GM18517 (cell line): ENCODE measurements at regions not wholly inside any gene's neighbourhood (a gene's known extent, or its start where the extent isn't known, plus 50 kb on each side); places are given as distances from the start of the nearest gene placed in this dataset.
"Not testable (repeated sequence)": the region's sequence is repeated elsewhere in the genome, so short reads cannot be mapped to it uniquely, and the experiment has no call there.

ENCODE experiments used
- ATAC-seq: cut with Tn5 transposase; IDR thresholded peaks from one replicate; pipeline ENCODE4 v1.9.1; 2021; ENCODE audit warnings: mild to moderate bottlenecking, moderate library complexity; ENCODE audit not compliant: unreplicated experiment

DNA sequence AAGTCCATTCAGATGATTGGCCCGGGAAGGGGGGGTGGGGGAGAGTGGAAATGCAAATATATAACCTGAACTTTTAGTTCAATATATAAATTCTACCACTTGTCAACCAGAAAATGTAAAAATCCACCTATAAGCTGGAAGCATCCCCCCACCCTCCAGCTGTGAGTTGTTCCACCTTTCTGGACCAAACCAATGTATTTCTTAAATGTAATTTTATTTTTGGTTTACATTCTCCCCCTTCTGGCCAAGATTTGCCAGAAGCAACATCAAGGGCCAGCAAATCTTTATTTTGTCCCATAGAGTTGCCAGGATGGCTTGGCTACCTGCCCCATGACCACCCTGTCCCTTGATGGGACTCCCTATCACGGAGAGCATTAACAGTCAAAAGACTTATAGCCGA is 545.7 kb downstream of the TBL1XR1 start:
- ATAC-seq: no peak

DNA sequence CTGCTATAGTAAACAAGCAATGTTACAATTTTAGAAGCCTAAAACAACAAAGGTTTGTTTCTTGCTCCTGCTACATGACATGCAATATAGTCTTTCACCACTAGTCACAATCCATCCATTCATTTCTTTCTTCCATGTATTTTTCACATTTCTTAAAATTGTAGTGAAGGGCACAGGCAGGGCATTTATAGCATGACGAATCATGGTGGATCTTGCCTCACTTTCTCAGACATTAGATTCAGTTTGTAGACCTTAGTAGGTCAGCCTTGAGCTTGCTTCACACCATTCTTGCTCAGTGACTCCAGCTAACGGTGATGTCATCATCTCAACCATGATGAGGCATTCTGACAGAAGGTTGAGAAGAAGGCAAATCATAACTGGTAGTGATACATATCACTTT is 546.8 kb downstream of the TBL1XR1 start:
- ATAC-seq: no peak

DNA sequence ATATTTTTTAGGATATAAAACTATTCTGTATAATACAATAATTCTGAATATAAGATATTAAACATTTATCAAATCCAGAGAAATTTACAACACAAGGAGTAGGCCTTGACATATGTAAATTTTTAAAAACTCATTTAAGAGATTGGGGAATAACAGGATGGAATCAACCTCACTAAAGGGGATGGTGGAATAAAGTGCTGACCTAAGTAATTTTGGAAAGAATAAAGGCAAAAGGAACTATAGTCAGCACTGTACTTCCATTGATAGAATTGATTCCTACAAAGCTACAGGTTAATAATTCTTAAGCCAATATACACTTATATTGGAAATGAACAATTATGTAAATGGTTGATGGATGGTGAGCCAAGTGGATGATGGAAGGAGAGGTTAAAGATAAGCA is 549.3 kb downstream of the TBL1XR1 start:
- ATAC-seq: no peak

DNA sequence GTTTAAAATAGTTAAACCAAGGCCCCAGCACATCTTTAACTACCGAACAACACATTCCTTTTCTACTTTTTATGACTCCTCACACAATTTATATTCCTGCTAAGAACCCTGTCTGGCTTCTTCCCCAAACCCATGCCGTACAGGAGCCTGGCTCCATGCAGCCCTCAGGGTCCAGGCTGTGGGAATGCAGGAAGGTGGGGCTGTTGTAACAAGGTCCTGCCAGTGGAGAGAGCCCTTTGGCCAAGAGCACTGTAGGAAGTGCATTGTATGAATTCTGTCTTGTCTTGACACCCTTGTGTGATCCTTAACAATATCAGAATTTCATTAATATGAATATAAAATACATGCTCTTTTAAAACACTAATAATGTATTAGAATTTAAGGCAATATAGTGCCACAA is 563.8 kb downstream of the TBL1XR1 start:
- ATAC-seq: no peak

DNA sequence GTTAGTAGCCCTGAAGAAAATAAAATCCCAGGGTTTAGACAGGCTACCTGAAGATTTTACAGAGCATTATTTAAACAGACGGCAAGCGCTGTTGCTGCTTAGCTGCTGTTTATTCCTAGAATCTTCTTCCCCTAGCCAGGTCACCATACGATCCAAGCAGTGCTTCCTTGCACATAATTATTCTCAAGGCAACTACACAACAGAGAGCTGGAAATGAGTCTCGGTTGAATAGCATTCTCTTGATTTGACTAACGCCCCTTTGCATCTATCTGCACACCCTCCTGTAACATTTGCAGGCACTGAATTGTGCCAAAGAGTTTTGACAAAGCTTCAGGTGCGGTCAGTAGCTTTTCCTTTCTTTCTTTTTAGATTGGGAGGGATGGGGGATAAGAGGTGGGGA is 564.4 kb downstream of the TBL1XR1 start:
- ATAC-seq: no peak

DNA sequence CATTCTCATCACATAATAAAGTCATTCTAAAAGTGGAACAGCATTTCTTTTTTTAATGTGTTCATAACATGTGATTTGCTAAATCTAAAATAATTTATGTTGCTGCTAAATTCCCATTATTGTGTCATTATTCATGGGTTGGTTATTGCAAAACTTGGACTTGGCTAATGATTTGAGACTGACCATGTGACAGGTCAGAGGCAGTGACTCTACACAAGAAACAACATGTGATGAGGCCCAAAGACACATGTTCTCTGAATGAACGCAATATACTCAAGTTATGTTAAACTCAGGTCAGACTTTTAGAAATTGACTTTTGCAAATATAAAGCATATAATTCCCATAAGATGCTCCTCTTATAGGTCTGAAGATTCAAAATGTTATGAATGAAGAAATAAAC is 566.1 kb downstream of the TBL1XR1 start:
- no peak for ATAC-seq

DNA sequence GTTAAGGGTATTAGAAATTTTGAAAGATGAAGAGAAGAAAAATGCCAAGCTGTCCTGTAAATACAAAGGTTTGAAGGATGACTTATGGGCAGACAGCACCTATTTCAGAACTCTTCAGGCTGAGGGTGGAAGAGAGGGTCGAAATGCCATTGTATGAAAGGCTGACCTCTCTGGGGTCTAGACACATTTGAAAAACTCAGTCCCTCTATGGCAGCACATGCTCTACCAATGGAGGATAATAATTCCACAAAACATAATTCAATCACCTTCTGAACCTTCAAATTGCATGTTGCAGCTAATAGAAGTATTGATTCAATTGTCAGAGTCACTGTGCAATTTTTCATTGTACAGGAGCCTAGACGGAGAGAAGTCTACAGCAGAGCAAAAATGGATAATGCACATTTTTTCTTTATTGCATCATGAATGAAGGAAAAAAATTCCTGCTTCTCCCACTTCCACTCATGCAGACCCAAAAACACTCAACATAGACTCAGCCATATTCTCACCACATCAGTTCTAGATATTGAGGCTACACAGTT is 569.1 kb downstream of the TBL1XR1 start:
- ATAC-seq: no peak

DNA sequence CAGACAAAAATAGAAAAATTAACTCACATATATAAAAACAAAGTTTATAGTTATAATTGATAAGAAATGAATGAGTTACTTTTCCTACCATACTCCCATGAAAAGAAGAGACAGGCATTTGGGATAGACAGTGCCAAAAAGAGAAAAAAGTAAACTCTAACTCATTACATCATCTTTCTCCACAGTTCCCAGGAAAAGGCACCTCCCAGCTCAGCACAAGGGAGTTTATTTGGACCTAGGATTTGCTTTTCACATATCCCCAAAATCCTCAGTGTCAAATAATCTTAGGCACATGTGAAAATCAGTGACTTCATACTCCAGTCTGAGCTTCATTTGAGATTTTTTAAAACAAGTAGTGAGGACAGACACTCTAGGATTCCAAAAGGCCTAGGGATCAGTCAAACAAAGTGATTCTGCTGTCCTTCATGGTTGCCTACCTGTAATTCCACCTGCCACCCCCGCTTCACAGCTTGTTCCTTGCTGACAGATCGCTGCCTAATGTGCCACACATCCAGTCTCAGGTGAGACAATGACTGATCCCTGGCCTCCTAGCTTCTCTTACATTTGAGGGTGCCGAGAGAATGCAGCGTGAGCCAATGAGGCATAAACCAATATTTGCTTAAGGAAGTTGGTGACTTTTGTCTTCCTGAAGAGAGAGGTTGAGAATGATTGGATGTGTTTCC is 573.7 kb downstream of the TBL1XR1 start:
- ATAC-seq: no peak

DNA sequence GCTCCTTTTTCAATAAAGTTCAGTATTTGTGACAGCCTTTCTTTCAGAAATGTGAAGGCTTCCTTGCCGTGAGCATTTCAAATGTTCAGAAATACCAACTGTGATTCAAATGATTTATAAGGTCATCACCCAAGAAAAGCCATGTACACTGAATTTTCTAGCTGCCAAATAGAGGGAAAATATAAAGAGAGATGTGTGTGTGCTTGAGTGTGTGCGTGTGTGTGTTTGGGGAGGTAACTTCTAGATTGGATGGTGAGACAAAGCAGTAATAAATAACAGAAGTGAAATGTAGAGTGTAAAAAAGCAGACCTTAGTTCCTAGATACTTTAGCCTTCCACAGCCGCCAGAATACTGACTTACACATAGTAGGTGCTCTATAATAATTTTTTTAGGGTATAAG is 577.4 kb downstream of the TBL1XR1 start:
- ATAC-seq: no peak

DNA sequence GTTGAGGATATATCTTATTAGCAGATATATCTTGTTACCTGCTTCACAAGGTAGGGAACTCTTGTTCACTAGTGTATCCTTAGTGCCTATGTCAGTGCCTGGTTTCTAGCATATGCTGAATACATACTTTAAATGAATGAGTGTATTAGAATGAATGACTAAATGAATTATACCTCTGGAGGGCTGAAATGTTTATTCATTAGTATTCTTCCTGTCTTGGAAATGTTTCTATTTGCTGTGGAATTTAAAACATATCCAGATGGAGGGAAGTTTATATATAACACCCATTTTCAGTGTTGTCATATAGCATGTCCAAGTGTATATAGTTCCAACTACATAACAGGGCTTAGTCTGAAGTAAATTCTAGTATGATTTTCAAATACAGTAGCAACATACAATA is 581.5 kb downstream of the TBL1XR1 start:
- no peak for ATAC-seq

DNA sequence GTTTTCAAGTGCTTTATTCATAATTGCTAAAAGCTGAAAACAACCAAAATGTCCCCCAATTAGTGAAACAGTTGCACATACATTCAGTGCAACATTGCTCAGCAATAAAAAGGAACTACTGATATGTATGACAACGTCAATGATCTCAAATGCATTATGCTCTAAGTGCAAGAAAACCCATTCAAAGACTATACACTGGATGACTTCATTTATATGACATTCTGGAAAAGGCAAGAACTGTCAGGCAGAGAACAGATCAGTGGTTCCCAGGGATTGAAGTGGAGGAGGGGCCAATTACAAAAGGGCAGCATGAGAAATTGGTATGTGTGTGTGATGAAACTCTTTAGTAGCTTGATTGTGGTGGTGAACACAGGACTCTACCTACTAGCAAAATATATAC is 585.6 kb downstream of the TBL1XR1 start:
- ATAC-seq: no peak

DNA sequence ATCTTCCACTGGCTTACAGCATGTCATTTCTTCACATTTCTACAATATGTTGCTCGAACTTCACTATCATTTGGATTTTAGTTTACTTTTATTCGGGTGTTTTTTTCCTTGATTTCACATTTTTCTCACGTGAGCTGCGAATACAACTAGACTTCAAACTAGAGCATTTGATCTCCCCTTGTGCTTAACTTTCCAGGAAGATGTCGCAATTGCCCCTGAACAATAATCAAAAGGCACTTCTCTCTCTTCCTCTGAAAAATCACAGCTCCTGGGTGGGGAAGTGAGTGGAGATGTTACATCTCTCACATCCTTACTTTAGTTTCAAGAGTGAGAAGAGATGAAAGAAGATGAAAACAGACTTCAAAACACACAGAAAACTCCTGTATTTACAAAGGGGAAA is 587.9 kb downstream of the TBL1XR1 start:
- ATAC-seq: no peak

DNA sequence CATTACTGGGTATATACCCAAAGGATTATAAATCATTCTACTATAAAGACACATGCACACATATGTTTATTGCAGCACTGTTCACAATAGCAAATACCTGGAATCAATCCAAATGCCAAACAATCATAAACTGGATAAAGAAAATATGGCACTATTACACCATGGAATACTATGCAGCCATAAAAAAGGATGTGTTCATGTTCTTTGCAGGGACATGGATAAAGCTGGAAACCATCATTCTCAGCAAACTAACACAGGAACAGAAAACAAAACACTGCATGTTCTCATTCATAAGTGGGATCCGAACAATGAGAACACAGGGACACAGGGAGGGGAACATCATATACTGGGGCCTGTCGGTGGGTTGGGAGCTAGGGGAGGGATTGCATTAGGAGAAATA is 591.7 kb downstream of the TBL1XR1 start:
- not testable (repeated sequence) for ATAC-seq

DNA sequence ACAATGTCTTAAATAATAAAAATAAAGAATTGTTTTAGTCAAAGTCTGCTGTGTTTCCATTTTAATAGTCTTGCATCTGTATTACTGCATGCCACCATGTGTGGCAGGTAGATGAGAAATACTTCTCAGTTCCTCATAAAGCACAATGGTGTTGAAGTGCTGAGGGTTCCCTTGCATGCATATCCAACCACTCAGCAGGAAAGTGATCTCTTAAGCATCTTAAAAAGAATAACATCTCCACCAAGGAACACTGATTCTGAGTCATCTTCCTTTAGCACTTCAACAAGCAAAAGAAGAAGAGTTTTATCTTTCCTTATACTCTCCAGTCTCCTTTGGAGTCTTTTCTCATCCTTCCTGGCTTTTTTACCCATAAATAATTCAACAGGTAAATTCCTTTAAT is 602.0 kb downstream of the TBL1XR1 start:
- no peak for ATAC-seq

DNA sequence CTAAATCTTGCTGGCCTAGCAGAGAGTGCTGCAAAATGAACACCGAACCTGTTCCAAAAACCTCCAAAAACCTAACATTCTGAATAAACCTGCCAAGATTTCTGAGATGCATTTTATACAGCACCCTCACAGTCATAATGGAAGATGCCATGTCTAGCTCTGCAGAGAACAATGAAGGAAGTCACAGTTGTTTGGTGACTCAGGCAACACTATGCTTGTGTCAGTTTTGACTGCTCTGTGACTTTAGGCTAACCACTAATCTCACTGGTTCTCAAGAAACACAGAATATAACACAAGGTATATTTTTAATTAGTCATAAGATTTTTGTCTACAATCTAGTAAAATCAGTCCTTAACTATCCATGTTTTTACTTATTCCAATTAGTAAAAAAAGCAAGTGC is 606.6 kb downstream of the TBL1XR1 start:
- no peak for ATAC-seq

DNA sequence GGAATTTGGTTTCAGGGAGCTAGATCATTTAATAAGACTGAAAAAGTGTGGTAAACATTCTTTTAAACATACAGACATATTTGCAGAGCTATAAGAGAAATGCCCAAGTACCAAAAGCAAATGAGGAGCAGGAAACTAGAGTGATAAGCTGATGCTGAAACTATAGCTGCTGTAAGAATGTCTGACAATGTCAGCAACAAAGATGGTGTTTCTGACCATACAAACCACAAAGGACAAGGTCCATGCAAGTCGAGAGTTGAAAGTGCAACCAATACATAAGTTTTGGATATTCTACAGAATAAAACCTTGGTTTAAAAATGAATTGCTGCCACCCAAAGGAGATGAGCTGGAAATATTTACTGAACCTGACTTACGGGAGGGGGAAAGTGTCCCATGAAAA is 610.2 kb downstream of the TBL1XR1 start:
- peak; percentile 74 for ATAC-seq

DNA sequence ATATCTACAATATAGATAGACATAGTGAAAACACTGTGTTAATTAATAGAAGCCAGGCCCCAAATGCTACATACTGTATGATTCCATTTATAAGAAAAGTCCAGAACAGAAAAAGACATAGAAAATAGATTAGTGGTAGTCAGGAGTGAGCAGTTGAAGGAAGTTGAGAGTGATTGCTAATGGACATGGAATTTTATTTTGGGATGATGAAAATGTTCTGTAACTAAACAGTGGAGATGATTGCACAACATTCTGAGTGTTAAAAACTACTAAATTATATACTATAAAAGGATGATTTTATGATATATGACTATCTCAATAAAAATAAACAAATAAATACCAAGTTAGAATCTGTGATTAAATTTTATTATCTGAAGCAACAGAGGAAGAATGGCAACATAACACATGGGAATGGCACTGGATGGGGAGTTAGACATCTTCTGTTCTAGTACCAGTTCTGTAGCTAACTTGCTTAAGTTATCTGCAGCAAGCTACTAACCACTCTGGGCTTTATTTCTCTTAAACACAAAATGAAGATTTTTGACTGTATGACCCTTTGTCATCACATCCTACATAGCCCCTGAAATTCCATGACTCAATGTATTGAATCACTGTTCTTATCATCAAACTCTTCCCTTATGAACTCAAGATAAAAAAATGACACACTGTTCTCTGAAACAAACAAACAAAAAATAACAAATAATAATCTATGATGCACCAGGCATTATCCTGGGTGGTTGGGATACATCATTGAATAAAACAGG is 612.7 kb downstream of the TBL1XR1 start:
- no peak for ATAC-seq

DNA sequence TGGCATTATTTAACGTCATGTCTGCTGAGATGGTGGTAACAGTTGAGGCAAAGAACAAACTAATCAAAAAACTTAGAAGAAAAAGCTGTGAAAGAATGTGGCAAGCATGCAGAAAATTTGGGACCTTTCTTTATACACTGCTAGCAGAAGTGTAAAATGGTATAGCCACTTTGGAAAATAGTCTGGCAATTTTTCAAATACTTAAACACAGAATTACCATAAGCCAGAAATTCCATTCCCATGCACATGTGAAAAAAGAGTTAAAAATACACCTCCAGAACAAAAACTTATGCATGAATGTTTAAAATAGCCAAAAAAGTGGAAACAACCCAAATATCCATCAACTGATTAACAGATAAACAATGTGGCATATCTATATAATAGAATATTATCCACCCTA is 613.3 kb downstream of the TBL1XR1 start:
- no peak for ATAC-seq

DNA sequence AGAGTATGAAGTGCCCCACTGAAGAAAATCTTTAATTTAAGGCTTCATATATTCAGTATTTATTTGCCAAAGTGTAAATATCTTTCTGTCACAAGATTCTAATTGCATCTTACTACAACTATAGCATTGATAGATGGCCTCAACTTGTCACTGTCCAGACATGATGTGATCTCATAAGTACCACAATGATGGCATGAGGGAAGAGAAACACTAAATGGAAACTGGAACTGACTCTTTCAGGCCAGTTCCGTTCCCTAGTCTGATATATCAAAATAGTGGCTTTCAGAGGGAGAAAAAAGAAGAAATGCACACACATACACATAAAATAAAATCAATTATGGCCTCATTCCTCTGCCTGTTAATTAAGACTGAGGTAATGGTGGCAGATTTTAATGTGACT is 615.7 kb downstream of the TBL1XR1 start:
- peak; percentile 47 for ATAC-seq

DNA sequence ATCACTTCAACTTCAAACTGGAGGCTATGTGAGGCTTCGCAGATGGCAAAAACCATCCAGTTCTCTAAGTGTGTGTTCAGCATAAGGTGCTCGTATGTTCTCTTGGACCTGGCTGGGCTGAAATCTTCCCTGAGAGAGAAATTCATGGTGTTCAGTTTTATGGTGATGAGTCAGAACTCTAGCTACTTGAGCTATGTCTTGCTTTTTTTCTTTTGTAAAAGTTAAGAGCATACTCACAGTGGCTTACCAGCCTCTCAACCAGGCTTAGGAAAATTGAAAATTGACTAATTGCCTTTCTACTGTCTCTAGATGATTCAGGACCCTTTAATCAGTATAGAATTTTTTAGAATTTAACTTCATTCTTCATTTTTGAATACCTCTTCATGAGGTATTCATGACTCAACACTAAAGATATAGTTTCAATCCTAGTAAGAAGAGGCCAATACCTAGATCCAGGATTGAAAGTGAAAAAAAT is 617.5 kb downstream of the TBL1XR1 start:
- peak; percentile 54 for ATAC-seq

DNA sequence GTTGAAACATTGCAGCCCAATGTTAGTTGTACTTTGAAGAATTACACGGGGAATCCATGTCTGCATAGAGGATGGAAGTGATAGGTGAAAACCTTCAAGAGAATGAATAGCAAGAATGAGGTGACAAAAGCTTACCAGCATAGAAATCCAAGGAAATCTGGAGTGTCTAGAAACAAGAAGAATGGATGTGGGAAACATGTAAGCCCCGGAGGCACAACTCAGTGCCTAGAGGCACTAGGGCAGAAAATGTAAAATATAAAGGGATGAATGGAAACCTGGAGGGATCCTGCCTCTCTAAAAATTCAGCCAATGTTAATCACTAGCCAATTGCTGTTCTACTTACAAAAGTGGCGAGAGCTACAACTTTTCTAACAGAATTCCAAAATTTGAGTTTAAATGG is 619.0 kb downstream of the TBL1XR1 start:
- ATAC-seq: no peak

DNA sequence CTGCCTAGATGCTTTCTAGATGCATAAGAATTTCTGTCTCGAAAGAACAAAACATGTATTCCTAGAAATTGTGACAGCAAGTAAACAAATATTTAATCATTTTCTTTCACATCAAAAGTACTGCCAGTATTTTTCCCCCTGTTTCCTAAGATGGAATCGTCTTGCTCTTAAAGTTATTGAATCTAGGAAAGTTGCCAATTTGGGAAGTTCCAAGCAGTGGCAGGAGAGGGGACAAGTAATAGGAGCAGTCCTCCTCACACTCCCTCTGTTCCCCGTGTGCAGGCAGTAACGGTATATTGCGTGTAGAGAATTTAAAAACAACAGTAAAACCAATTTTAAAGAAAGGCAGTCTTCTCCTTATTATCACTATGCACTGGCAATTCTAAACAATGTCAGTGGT is 619.8 kb downstream of the TBL1XR1 start:
- ATAC-seq: no peak
